HL-60 (cell line): ENCODE measurements at regions not wholly inside any gene's neighbourhood (a gene's known extent, or its start where the extent isn't known, plus 50 kb on each side); places are given as distances from the start of the nearest gene placed in this dataset.

ENCODE experiments used
- GABPA ChIP-seq: IDR thresholded peaks from 2 replicates; pipeline ENCODE4 v1.6.1; 2012; ENCODE audit warnings: low read depth
- POLR2AphosphoS5 ChIP-seq: IDR thresholded peaks from 2 replicates; pipeline ENCODE4 v1.6.1; 2012; ENCODE audit warnings: low read depth
- REST ChIP-seq: IDR thresholded peaks from 2 replicates; pipeline ENCODE4 v1.6.1; 2012; ENCODE audit warnings: low read depth; ENCODE audit not compliant: insufficient replicate concordance
- SPI1 ChIP-seq: IDR thresholded peaks from 2 replicates; pipeline ENCODE4 v1.6.1; 2012; ENCODE audit warnings: low read depth, mild to moderate bottlenecking, borderline replicate concordance
- TF ChIP-seq, protein P1 (sequence below): IDR thresholded peaks from one replicate; pipeline ENCODE4 v1.5.1; 2011; ENCODE audit warnings: low read length, control low read depth, inconsistent platforms; ENCODE audit not compliant: insufficient read depth

GRCh38 chr10:21261842-21262294 lies 263.6 kb downstream of the SKIDA1 start:
- TF ChIP-seq, protein P1, sequence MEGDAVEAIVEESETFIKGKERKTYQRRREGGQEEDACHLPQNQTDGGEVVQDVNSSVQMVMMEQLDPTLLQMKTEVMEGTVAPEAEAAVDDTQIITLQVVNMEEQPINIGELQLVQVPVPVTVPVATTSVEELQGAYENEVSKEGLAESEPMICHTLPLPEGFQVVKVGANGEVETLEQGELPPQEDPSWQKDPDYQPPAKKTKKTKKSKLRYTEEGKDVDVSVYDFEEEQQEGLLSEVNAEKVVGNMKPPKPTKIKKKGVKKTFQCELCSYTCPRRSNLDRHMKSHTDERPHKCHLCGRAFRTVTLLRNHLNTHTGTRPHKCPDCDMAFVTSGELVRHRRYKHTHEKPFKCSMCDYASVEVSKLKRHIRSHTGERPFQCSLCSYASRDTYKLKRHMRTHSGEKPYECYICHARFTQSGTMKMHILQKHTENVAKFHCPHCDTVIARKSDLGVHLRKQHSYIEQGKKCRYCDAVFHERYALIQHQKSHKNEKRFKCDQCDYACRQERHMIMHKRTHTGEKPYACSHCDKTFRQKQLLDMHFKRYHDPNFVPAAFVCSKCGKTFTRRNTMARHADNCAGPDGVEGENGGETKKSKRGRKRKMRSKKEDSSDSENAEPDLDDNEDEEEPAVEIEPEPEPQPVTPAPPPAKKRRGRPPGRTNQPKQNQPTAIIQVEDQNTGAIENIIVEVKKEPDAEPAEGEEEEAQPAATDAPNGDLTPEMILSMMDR = no peak
- TF ChIP-seq POLR2AphosphoS5 = no peak
- no peak for TF ChIP-seq REST
- TF ChIP-seq SPI1 = no peak
- TF ChIP-seq GABPA = no peak
